ENCODE measurements at regions not wholly inside any gene's neighbourhood (a gene's known extent, or its start where the extent isn't known, plus 50 kb on each side); places are given as distances from the start of the nearest gene placed in this dataset.

DNA sequence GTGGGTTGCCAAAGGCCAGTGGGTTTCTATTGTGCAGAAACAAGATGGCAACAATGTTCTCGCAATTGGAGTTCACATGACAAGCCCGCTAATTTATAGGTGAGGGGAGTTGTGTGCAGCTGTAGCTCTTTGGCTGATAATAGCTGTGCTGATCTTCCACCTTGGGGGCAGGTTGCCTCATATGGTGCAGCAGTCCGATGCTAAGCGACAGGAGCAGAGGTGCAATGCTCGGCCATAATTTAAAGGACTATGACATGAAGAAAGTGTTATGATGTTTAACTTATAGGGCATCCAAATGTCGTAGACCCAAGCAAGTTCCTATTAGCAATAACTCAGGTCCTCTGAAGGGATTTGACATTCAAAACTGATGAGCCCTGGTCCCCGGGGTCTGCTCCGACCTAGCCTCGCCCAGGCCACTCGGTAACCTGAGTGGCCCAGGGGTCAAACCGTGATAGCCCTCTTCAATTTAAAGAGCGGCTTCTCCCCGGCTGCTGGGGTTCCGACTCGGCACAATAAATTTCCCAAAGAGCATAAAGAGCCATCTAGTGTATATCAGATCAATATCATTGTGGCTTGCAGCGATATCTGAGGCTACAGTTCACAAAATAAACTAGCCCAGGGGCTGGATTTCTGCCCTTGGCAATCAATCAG, 724.0 kb downstream of the IRX1 start:
- TF ChIP-seq, protein P1, sequence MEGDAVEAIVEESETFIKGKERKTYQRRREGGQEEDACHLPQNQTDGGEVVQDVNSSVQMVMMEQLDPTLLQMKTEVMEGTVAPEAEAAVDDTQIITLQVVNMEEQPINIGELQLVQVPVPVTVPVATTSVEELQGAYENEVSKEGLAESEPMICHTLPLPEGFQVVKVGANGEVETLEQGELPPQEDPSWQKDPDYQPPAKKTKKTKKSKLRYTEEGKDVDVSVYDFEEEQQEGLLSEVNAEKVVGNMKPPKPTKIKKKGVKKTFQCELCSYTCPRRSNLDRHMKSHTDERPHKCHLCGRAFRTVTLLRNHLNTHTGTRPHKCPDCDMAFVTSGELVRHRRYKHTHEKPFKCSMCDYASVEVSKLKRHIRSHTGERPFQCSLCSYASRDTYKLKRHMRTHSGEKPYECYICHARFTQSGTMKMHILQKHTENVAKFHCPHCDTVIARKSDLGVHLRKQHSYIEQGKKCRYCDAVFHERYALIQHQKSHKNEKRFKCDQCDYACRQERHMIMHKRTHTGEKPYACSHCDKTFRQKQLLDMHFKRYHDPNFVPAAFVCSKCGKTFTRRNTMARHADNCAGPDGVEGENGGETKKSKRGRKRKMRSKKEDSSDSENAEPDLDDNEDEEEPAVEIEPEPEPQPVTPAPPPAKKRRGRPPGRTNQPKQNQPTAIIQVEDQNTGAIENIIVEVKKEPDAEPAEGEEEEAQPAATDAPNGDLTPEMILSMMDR (IDR thresholded peaks at IDR 0.05), result no peak
- TF ChIP-seq POLR2A (IDR thresholded peaks at IDR 0.05), result no peak
